GM19238 (cell line): ENCODE measurements at regions not wholly inside any gene's neighbourhood (a gene's known extent, or its start where the extent isn't known, plus 50 kb on each side); places are given as distances from the start of the nearest gene placed in this dataset.
"Not testable (repeated sequence)": the region's sequence is repeated elsewhere in the genome, so short reads cannot be mapped to it uniquely, and the experiment has no call there.

ENCODE experiments used
- DNase-seq: peaks from one replicate; pipeline ENCODE4 v3.0.0; 2011; ENCODE audit warnings: low spot score; ENCODE audit not compliant: insufficient read length

GRCh38 chr5:154653418-154653763 lies 101.8 kb upstream of the LARP1 start:
- DNase-seq: no peak

GRCh38 chr5:154652746-154653417 lies 102.3 kb upstream of the LARP1 start:
- no peak for DNase-seq

- DNase-seq: not testable (repeated sequence)
Observed at GRCh38 chr5:154651795-154652194, 103.4 kb upstream of the LARP1 start.

- no peak for DNase-seq
Observed at GRCh38 chr5:154648706-154649105, 106.5 kb upstream of the LARP1 start.

GRCh38 chr5:154648229-154648628 lies 106.9 kb upstream of the LARP1 start:
- DNase-seq: no peak

GRCh38 chr5:154647761-154648145 lies 107.4 kb upstream of the LARP1 start:
- no peak for DNase-seq

GRCh38 chr5:154647114-154647760 lies 107.9 kb upstream of the LARP1 start:
- DNase-seq: peak; percentile 39

GRCh38 chr5:154646745-154647113 lies 108.4 kb upstream of the LARP1 start:
- no peak for DNase-seq

- no peak for DNase-seq
Observed at GRCh38 chr5:154644745-154645411, 110.3 kb upstream of the LARP1 start.

- no peak for DNase-seq
Observed at GRCh38 chr5:154642499-154643245, 112.5 kb upstream of the LARP1 start.

- not testable (repeated sequence) for DNase-seq
Observed at GRCh38 chr5:154640213-154640831, 114.9 kb upstream of the LARP1 start.

- not testable (repeated sequence) for DNase-seq
Observed at GRCh38 chr5:154636786-154637185, 118.4 kb upstream of the LARP1 start.

GRCh38 chr5:154636271-154636670 lies 118.9 kb upstream of the LARP1 start:
- not testable (repeated sequence) for DNase-seq

GRCh38 chr5:154633744-154634143 lies 121.4 kb upstream of the LARP1 start:
- DNase-seq: not testable (repeated sequence)

GRCh38 chr5:154631141-154631540 lies 124.0 kb upstream of the LARP1 start:
- DNase-seq: no peak

- DNase-seq: no peak
Observed at GRCh38 chr5:154630410-154630809, 124.8 kb upstream of the LARP1 start.

- no peak for DNase-seq
Observed at GRCh38 chr5:154628685-154629084, 126.5 kb upstream of the LARP1 start.

- no peak for DNase-seq
Observed at GRCh38 chr5:154627698-154628678, 127.2 kb upstream of the LARP1 start.

GRCh38 chr5:154626876-154627557 lies 128.2 kb upstream of the LARP1 start:
- no peak for DNase-seq

GRCh38 chr5:154625031-154625430 lies 130.1 kb upstream of the LARP1 start:
- no peak for DNase-seq
